ENCODE measurements at regions not wholly inside any gene's neighbourhood (a gene's known extent, or its start where the extent isn't known, plus 50 kb on each side); places are given as distances from the start of the nearest gene placed in this dataset.
A peak's percentile ranks its signal among the peaks of the same experiment; 100 is the strongest.
"Not testable (repeated sequence)": the region's sequence is repeated elsewhere in the genome, so short reads cannot be mapped to it uniquely, and the experiment has no call there.

GRCh38 chr12:32010631-32011336, 51.6 kb downstream of the RESF1 start:
- DNase-seq: no peak

DNA sequence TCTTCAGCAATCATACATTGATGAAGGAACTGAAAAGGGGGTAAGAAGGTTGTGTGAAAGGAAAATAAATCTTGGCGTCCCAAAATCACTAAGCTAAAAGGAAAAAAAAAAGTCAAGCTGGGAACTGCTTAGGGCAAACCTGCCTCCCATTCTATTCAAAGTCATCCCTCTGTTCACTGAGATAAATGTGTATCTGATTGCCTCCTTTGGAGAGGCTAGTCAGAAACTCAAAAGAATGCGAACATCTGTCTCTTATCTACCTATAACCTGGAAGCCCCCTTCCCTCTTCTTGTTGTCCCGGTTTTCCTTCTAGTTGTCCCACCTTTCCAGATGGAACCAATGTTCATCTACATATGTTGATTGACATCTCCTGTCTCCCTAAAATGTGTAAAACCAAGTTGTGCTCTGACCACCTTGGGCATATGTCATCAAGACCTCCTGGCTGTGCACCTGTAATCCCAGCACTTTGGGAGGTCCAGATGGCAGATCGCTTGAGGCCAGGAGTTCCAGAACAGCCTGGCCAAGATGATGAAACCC, 53.1 kb downstream of the RESF1 start:
- DNase-seq: no peak

DNA sequence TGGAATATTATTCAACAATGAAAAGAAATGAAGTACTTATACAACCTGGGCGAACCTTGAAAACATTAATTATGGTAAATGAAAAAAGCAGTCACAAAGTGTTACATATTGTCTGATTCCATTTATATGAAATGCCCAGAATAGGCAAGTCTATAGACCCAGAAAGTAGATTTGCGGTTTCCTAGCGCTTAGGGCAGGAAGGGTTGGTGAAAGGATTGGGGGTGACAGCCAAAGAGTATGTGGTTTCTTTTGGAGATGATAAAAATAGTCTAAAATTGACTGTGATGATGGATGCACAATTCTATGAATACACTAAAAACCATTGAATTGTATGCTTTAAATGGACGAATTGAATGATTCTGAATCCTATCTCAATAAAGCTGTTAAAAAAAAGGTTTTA, 55.8 kb downstream of the RESF1 start:
- DNase-seq: no peak

DNA sequence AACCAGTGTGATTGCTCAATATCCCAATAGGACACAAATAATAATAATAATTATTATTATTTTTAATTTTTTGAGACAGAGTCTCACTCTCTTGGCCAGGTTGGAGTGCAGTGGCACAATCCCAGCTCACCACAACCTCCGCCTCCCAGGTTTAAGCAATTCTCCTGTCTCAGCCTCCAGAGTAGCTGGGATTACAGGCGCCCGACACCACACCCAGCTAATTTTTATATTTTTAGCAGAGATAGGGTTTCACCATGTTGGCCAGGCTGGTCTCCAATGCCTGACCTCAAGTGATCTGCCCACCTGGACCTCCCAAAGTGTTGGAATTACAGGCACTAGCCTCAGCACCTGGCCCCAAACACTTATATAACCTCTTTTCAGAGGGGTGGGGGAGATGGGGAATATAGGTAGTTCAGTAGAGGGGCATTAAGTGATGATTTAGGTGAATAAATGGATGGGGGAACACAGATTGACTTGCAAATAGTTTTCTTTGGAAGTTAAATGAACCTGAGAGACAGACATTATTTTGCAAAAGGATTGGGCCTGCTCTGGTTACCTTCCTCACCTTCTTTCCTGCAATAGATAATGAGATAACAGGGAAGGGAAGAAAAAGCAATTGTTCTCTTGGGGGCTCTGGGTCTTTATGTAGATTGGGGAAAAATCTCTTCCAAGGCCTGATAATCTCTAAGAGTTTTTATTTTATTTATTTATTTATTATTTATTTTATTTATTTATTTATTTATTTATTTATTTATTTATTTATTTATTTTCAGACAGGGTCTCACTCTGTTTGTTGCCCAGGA, 57.7 kb downstream of the RESF1 start:
- no peak for DNase-seq

- no peak for DNase-seq
Observed at GRCh38 chr12:32021346-32021773, 62.1 kb downstream of the RESF1 start.

DNA sequence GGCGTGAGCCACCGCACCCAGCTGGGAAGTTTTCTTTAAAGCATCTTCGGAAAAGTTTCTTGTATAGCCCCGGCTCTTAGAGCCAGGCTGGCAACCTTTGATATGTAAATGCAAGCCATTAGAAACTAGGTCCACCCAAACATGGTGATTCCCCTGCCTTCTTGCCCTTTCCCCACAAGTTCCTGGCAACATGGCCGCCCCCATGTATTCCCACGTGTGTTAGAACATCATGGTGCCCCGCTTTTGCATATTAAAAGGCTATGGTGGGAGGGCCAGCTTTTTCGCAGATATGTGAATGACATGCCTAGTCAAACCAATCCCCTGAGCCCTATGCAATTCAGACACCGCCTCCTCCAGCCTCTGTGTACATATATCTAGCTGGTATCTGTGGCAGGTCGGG, 63.2 kb downstream of the RESF1 start:
- DNase-seq: not testable (repeated sequence)

DNA sequence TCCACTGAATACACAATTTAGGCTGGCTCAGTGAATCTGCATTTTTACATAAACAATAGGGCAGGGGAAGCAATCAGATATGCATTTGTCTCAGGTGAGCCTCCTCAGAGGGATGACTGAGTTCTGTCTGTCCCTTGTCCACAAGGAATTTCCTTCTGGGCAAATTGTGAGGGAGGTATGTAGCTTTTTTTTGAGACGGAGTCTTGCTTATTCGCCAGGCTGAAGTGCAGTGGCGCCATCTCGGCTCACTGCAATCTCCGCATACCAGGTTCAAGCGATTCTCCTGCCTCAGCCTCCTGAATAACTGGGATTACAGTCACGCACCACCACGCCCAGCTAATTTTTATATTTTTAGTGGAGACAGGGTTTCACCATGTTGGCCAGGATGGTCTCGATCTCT, 64.6 kb downstream of the RESF1 start:
- not testable (repeated sequence) for DNase-seq

GRCh38 chr12:32024884-32025592, 65.8 kb downstream of the RESF1 start:
- DNase-seq: no peak

DNA sequence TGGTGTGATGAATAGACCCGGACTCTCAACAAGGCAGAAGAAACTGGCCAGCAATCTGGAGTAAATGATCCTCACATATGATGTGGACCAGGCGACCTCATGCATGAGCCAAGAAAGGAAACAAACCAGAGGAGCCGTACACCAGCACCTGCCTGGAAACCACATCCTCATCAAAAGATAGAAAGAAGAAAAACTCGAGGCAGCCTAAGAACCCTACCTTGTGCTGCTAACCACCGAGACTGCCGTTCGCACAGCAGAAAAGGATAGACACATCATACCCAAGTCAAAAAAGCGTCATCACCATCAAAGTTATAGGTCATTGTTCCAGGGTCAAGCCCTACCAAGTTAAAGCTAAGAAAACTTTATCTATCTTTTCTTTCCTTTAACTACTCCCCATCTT, 66.7 kb downstream of the RESF1 start:
- DNase-seq: peak; percentile 32

DNA sequence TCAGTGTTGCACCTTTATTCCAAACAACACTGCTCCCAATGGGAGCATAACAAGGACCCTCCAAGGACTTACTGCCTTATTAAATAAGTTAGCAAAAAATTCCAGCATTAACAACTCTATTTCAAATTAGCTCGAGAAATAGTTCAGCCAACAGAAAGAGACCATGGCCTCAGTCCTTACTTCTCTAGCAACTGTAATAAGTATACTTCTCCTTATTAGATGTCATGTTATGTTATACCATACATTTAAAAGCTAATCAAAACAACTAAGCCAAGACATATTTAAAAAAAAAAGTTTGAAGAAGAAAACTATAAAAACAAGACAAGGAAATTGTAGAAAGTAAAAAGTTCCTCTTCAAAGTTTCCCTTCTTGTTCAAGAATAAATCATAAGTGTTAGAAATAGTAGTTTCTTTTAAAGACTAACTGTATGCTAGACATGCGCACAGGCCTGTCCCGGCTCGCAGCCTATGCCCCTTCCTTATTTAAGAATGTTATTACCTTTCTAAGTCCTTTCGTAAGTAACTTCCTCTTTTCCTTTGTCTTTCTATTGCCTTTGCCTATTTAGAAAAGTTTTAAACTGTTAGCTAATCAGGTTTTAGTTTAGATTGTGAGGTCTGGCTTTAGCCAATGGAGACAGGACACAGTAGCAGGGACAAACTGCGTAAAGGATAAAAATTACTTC, 68.6 kb downstream of the RESF1 start:
- no peak for DNase-seq

DNA sequence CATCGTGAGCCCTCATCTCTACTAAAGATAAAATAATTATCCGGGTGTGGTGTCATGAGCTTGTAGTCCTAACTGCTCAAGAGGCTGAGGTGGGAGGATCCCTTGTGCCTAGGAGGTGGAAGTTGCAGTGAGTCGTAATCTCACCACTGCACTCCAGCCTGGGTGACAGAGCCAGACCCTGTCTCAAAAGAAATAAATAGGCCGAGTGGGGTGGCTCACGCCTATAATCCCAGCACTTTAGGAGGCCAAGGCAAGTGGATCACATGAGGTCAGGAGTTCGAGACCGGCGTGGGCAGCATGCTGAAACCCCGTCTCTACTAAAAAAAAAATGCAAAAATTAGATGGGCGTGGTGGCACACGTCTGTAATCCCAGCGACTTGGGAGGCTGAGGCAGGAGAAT, 70.9 kb downstream of the RESF1 start:
- no peak for DNase-seq

DNA sequence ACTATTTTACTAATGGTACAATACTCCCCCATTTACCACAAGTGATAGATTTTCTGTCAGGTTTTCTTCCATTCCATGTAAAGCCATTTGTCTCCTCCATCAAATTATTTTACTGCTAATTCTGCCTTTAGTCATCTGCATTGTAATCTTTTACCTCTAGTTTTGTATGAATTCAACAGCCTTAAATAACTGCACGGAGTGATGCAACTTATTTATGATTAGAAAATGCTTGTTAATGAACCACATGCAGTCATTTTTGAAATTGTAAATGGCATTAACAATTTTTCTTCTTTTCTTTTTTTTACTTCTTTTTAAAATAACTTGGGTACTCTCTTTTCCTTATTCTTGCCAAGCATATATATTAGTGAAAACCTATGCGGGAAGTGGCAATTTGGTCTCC, 71.5 kb downstream of the RESF1 start:
- DNase-seq: no peak

DNA sequence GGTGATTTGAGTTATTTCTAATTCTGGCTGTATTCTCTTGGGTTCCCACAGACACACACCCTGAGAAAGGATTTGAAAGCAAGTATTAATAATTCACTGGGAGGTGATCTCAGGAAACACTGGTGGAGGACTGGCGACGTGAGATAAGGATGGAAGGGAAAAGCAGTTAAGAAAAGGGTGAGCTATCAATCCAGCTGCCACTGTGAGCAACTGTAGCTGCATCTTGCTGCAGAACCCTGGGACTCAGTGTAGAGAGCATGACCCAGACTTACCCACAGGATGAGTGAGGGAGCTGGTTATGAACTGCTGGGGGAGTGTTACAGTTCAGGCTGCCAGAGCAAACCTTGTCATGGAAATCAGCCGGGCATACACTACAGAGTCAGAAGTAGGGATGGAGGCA, 71.9 kb downstream of the RESF1 start:
- DNase-seq: no peak

DNA sequence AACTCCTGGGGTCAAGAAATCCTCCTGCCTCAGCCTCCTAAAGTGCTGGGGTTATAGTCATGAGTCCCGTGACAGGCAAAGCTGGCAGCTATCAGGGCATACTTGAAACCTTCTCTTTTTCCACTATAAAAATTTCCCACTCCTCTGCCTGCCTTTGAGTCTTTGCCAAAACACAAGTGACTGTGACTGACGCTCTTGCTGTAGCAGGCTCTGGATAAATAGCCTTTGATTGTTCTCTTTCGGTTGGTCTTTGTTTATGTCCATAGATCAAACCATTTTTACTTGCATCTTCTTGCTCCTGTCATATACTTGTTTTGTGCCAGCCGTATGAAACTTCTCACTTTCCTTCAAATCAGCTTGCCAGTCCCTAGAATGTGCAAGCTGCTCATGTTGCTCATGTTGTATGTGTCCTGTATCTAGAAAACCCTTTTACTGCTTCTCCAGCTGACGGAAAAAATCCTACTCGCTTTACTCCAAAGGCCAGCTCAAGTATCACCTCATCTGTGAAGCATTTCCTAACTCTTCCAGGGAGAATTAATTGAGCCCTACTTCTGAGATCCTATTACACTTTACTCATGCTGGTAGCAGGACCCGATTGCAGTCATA, 73.1 kb downstream of the RESF1 start:
- no peak for DNase-seq

GRCh38 chr12:32033406-32033805, 73.2 kb upstream of the BICD1 start:
- no peak for DNase-seq

DNA sequence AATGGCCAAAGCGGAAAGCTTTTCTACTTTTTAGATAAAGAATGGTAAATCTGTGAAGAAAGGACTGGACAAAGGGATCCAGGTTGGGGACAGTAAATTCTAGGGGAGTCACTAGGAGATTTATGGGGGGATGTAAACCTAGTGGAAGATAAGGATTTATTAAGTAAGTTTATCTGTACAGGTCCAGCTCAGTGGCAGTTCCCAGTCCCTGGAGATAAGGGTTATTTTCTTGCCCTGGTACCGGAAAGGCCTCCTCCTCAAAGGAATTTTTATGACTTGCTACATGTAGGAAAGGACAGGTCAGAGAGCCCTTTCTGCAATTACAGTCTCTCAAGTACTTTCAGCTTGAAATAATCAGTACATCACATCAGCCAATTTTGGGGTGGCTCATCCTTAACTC, 72.6 kb upstream of the BICD1 start:
- no peak for DNase-seq

DNA sequence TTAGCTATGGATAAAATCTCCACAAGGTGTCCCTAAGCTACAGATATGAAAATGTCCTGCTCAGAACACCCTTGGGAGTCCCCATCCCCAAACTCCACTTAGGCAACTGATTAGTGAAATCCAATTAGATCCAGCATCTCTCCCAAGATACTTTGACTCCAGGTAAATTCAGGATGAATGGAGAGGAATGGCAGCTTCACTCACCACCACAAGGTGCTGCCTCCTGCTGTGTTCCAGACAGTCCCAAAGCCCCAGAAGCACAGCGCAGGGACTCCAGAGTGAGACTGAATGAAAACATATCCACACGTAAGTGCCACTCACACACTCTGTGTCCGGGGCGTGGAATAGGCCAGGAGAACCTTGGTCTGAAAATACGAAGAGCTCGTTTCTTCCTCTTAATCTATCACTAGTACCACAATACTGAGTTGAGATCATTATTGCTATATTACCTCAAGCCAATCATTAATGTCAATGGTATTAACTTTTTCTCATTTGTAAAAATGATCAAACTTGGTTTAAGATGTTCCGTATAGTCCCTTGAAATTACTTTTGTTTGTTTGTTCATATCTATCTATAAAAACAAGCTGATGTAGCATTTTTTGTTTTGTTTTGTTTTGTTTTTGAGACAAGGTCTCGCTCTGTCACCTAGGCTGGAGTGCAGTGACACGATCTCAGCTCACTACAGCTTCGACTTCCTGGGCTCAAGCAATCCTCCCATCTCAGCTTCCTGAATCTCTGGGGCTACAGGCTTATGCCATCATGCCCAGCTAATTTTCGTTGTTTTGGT, 70.0 kb upstream of the BICD1 start:
- no peak for DNase-seq

- DNase-seq: no peak
Observed at GRCh38 chr12:32039347-32039746, 67.3 kb upstream of the BICD1 start.

DNA sequence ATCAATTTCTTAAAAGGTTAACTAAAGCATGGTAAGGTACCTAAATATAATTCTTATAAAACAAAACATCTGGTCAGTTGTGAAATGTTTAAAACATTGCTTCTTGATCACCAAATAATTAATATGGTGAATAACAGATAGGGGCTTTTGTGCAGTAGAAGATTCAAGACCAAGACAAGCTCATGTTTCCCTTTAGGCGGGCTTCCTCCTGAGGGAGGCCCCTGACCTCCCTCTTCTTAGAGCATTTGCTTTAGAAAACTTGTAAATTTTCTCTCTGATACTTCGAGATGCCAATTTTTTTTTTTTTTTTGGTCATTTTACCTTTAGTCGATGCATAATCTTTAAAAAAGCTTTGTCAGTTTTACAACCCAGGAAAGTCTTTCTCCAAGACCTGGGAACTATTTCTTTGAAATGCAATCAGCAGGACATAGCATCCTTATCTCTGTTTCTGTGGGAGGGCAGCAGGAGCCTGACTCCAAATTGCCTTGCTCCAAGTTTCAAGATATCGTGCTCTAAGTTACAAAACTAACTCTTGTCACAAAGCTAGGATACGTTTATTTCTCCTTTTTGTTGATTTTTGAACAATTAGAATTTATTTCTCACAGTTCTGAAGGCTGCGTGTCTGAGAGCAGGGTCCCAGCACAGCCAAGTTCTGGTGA, 66.6 kb upstream of the BICD1 start:
- DNase-seq: no peak

DNA sequence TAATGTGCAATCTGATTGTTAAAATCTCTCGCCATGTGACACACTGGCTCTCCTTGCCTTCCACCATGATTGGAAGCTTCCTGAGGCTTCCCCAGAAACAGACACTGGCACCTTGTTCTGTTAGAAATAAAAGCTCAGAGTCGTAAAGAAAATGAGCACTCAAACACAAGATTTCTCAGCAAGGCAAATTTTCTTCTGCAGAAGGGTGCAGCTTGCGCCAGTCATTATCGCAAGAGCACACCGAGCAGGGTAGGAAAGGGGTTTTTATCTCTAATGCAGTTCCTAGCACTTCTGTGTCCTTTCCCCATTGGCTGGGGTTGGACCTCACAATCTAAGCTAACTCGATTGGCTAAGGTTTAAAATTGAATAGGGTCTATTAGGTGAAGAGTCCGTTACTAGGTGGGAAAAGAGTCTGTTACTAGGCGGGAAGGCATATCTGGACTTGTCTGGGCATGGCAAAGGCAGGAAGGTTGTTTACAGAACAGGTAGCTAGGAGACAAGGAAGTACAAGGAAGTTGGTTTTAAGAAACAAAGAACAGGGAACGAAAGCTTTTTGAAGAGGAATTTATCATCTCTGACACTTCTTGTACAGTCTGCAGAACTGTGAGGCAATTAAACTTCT, 62.6 kb upstream of the BICD1 start:
- DNase-seq: no peak
